ENCODE measurements at regions not wholly inside any gene's neighbourhood (a gene's known extent, or its start where the extent isn't known, plus 50 kb on each side); places are given as distances from the start of the nearest gene placed in this dataset.

DNA sequence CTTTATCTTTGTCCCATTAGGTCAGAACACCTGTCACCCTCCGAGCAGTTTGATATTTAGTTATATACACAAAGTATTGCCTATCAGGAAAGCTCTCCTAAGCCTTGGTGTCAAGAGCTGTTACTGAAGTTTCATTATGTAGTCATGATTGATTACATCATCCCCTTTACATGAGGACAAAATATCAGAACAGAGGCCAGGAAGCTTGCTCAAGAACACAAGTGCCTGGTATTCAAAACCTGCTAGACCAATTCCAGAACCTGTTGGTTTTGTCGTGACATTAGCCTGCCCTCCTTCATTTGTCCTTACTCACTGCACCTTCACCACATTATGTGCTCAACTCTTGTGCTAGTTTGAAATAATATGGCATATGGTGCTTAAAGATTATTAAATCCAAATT is 377.1 kb downstream of the CDH19 start:
- TF ChIP-seq POLR2A (IDR thresholded peaks at IDR 0.05; ENCODE audit: extremely low read depth, insufficient read length) = no peak
- TF ChIP-seq, protein P1, sequence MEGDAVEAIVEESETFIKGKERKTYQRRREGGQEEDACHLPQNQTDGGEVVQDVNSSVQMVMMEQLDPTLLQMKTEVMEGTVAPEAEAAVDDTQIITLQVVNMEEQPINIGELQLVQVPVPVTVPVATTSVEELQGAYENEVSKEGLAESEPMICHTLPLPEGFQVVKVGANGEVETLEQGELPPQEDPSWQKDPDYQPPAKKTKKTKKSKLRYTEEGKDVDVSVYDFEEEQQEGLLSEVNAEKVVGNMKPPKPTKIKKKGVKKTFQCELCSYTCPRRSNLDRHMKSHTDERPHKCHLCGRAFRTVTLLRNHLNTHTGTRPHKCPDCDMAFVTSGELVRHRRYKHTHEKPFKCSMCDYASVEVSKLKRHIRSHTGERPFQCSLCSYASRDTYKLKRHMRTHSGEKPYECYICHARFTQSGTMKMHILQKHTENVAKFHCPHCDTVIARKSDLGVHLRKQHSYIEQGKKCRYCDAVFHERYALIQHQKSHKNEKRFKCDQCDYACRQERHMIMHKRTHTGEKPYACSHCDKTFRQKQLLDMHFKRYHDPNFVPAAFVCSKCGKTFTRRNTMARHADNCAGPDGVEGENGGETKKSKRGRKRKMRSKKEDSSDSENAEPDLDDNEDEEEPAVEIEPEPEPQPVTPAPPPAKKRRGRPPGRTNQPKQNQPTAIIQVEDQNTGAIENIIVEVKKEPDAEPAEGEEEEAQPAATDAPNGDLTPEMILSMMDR (IDR thresholded peaks at IDR 0.05; ENCODE audit: low read depth, low read length) = no peak
- TF ChIP-seq, protein P2, sequence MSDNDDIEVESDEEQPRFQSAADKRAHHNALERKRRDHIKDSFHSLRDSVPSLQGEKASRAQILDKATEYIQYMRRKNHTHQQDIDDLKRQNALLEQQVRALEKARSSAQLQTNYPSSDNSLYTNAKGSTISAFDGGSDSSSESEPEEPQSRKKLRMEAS (IDR thresholded peaks at IDR 0.05; ENCODE audit: low read depth, low read length) = no peak

Data from NB4 (cell line).